Motor neuron (in vitro differentiated cells): ENCODE measurements at regions not wholly inside any gene's neighbourhood (a gene's known extent, or its start where the extent isn't known, plus 50 kb on each side); places are given as distances from the start of the nearest gene placed in this dataset.
"Not testable (repeated sequence)": the region's sequence is repeated elsewhere in the genome, so short reads cannot be mapped to it uniquely, and the experiment has no call there.

Experiments used
- ATAC-seq, 8 experiments: fragments of 200-7000 bp; cut with Tn5 transposase; replicated peaks in 6 of 8; 2 replicates each; pipeline ENCODE4 v1.8.0; 2021; ENCODE audit warnings: mild to moderate bottlenecking in 8 of 8, moderate library complexity in 8 of 8
- H3K27ac ChIP-seq, 2 donors: fragments of 250-450 bp; sonication (Bioruptor Pico); 2 replicates each; pipeline ENCODE4 v1.9.0; 2021; ENCODE audit warnings: antibody characterized with exemption in 2 of 2, mild to moderate bottlenecking in 2 of 2, moderate library complexity in 1 of 2
- H3K4me1 ChIP-seq, 2 donors: fragments of 250-450 bp; sonication (Bioruptor Pico); replicated peaks in 1 of 2; 2 replicates each; pipeline ENCODE4 v1.6.1; 2021; ENCODE audit warnings: antibody characterized with exemption in 2 of 2, mild to moderate bottlenecking in 2 of 2, moderate library complexity in 1 of 2
- H3K4me3 ChIP-seq, 5 donors: fragments of 250-450 bp; sonication (Bioruptor Pico); 2 replicates each; pipeline ENCODE4 v1.9.0; 2021; ENCODE audit warnings: antibody characterized with exemption in 5 of 5, mild to moderate bottlenecking in 5 of 5, moderate library complexity in 4 of 5
- WGBS, 10 experiments: fragments of 450-650 bp; shearing (Covaris generic); methylation state at CpG; one replicate each; pipeline ENCODE4 v1.0.0; 2022; 5-methylcytosine and 5-hydroxymethylcytosine counted together
- in situ Hi-C, 9 experiments: fragments of 400-800 bp; cut with MboI; loops; one replicate each; pipeline ENCODE4 v1.15.0; 2021; ENCODE audit warnings: low sequenced_read_pairs in 9 of 9, low pct_unique_long_range_greater_than_20kb in 2 of 9; ENCODE audit not compliant: unreplicated experiment in 9 of 9

- in situ Hi-C loops: no loop called here
- WGBS, 10 experiments: 0 to 100% (median 89%) methylated on average over 2 to 3 of the region's 3 CpGs
- no peak for ATAC-seq
These were observed 1104.2 kb downstream of the GATA3 start for GRCh38 chr10:9158675-9159074.

DNA sequence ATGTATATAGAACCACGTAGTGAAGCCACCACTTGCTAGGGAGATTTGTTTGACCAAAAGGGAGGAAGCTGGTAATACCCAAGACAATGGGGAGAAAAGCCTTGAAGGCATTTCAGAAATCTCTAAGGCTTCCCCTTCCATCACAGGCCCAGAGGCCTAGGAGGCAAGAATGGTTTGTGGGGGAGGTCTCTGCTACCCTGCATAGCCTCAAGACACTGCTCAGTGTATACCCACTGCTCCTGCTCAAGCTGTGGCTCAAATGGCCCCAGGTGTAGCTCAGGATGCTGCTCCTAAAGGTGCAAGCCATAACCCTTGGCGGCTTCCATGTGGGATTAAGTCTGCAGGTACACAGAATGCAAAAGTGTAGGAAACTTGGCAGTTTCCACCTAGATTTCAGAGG, 1105.8 kb downstream of the GATA3 start:
- no peaks in the 10 kb centered on the region for H3K4me1 ChIP-seq
- WGBS, 10 experiments: 0 to 100% (median 59%) methylated on average over 1 to 2 of the region's 2 CpGs; no CpG with 5 or more reads in 3 of the 10 experiments
- ATAC-seq: no peak
- in situ Hi-C loops: no loop called here
- no peak overlapping the region for H3K27ac ChIP-seq
- no peak overlapping the region for H3K4me3 ChIP-seq

More at GRCh38 chr10:9158675-9159074, 1104.2 kb downstream of the GATA3 start:
- Histone ChIP-seq H3K4me3 (no peak overlapping the region), H3K4me1 (no peaks in the 10 kb centered on the region), H3K27ac (no peak overlapping the region)

DNA sequence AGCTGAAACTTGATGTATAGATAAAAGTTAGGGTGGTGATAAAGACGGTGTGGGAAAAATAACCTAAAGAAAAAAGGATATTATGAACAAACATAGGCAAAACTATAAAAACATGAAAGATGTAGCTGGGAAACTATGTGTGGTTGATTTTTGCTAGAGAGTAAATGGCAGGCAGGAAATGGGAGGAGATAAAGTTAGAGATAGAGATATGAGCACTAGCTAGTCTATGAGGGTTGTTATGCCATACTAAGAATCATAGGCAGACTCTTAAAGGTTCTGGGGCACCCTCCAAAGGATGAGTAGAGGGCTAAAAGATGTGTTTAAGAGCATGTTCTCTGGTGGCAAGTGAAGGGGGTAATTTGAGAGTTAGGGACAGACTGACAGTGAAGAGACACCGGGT, 1109.2 kb downstream of the GATA3 start:
- no peak overlapping the region for H3K4me3 ChIP-seq
- 8 to 90% (median 61%) methylated on average over 1 to 2 of the region's 2 CpGs; no CpG with 5 or more reads in 2 of the 10 experiments for WGBS, 10 experiments
- H3K4me1 ChIP-seq: no peaks in the 10 kb centered on the region
- in situ Hi-C loops: no loop called here
- no peak overlapping the region for H3K27ac ChIP-seq
- ATAC-seq: no peak

- in situ Hi-C loops: no loop called here
- WGBS, 10 experiments: 0 to 86% (median 44%) methylated on average over 1 to 4 of the region's 4 CpGs
- no peak overlapping the region for H3K4me3 ChIP-seq
- ATAC-seq: no peak
- H3K4me1 ChIP-seq: no peaks in the 10 kb centered on the region
- no peak overlapping the region for H3K27ac ChIP-seq
These were observed 1112.3 kb downstream of the GATA3 start for GRCh38 chr10:9166770-9167169.

DNA sequence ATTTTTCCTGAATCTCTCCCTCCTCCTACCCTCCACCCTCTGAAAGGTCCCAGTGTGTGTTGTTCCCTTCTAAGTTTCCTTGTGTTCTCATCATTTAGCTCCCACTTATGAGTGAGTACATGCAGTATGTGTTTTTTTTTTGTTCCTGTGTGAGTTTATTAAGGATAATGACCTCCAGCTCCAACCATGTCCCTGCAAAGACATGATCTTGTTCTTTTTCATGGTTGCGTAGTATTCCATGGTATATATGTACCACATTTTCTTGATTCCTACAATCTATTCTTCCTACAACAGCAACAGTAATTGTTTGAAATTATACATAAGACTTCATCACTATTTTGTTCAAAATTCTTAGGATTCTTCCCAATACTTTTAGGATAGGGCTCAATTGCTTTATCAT, 1117.8 kb downstream of the GATA3 start:
- Histone ChIP-seq H3K27ac (no peak overlapping the region), H3K4me1 (no peaks in the 10 kb centered on the region), H3K4me3 (no peak overlapping the region)
- ATAC-seq: no peak
- 50 to 100% (median 94%) methylated on average over 1 of the region's 1 CpG; no CpG with 5 or more reads in 2 of the 10 experiments for WGBS, 10 experiments
- in situ Hi-C loops: no loop called here

DNA sequence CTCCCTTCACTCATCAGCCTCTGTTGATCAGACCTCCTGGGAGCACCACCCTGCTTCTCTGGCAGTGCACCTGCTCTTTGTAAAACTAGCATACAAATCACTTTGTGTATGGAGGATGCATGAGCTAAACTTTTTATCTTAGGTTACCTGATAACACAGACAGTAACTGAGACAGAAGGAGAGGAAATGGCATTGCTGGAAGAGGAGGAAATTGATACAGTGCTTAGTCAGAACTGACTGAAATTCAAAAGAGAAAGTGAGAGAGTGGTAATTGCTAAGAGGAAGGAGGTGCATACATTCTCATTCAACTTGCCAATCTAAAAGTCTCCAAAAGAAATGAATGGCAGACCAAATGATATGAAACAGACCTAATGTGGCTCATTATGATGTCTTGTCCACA, 1120.7 kb downstream of the GATA3 start:
- in situ Hi-C loops: no loop called here
- ATAC-seq: no peak

GRCh38 chr10:9183197-9183880, 1128.9 kb downstream of the GATA3 start:
- H3K27ac ChIP-seq, H3K4me1 ChIP-seq, ATAC-seq, H3K4me3 ChIP-seq, in situ Hi-C loops: not testable (repeated sequence)
- 40 to 100% (median 100%) methylated on average over 1 to 3 of the region's 48 CpGs; no CpG with 5 or more reads in 6 of the 10 experiments for WGBS, 10 experiments

More for the DNA sequence above, 1120.7 kb downstream of the GATA3 start:
- no peak overlapping the region for H3K4me3 ChIP-seq
- no peak overlapping the region for H3K27ac ChIP-seq
- no peaks in the 10 kb centered on the region for H3K4me1 ChIP-seq

DNA sequence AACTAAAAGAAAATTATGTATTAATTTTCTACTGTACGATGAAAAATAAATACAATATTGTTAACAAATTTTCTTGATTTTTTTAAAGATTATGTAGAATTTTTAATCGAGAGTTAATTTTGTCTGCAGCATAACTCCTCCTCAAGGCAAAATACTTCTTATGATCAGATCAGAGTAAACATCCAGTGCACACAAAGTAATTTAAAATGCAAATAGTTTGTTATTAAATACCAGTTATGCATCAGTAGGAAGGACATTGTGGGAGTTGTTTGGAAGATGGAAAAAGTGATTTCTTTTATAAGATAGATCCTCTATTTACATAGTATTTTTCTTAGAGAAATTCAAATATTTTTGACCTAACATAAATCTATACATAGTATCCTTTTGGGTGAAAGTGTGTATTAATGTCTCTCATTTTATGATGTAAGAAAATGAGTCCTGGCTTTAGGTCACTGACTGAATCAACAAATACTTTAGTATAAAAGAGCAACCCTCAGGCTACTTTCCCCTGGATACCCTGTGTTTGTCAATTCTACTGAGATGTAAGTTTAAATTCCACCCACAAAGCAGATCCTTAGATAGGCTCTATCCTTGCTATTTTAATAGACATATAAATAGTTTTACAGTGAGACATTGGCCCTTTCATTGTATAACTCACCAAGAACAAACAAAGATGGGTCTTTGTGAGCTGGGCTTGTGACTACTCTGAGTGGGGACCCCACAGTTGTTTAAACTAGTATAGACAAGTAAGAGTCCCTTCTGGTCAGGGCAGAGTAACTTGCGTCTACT, 1133.7 kb downstream of the GATA3 start:
- peak in 1 of 8 experiments; percentile 67 for ATAC-seq
- in situ Hi-C loops: no loop called here
- Histone ChIP-seq H3K4me1 (no peaks in the 10 kb centered on the region), H3K4me3 (no peak overlapping the region), H3K27ac (no peak overlapping the region)
- WGBS, 10 experiments: 19 to 100% (median 85%) methylated on average over 1 to 3 of the region's 3 CpGs

DNA sequence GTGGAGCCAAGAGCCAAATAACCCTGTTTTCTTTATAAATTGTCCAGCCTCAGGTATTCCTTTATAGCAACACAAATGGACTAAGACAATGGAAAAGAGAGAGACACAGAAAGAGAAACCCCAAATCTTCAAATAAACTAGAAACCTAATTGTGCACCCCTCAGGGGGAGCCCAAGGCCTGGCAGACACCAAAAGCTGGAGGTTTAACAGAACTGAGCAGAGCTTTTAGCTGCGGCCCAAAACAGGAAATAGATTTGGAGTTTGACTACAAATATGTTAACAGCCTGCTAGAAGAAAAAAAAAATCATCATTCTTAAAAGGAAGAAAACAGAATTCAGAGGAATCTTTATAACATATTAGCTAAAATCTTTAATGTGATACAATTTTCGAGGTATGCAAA, 1135.0 kb downstream of the GATA3 start:
- no peak for ATAC-seq
- 0 to 100% (median 89%) methylated on average over 1 to 2 of the region's 2 CpGs; no CpG with 5 or more reads in 1 of the 10 experiments for WGBS, 10 experiments

GRCh38 chr10:9193120-9193519, 1138.6 kb downstream of the GATA3 start:
- H3K4me1 ChIP-seq: no peaks in the 10 kb centered on the region
- in situ Hi-C loops: no loop called here
- no peak for ATAC-seq
- H3K27ac ChIP-seq: no peak overlapping the region
- WGBS, 10 experiments: 0 to 100% (median 79%) methylated on average over 2 to 6 of the region's 6 CpGs
- no peak overlapping the region for H3K4me3 ChIP-seq

More for the DNA sequence above, 1135.0 kb downstream of the GATA3 start:
- no peak overlapping the region for H3K4me3 ChIP-seq
- in situ Hi-C loops: no loop called here
- no peaks in the 10 kb centered on the region for H3K4me1 ChIP-seq
- no peak overlapping the region for H3K27ac ChIP-seq

DNA sequence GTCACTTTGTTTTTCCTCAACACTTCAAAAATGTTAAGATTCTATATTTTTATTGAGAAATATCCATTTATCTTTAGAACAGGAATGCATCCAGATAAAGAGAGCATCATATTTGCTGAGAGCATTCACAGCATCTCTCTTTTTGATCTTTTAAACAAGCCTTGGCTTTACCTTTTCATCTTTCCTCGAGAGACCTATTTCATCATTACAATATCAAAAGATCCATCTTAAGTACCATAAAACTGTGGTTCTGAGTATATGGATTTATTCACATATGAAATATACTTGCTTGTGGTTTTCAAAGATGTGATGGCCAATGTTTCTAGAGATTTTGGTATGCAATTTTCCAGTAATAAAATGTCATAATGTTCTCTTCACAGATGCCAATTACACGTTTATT, 1140.9 kb downstream of the GATA3 start:
- no peak for ATAC-seq
- Histone ChIP-seq H3K27ac (no peak overlapping the region), H3K4me1 (no peaks in the 10 kb centered on the region), H3K4me3 (no peak overlapping the region)
- 7 to 100% (median 57%) methylated on average over 1 to 2 of the region's 2 CpGs; no CpG with 5 or more reads in 1 of the 10 experiments for WGBS, 10 experiments
- in situ Hi-C loops: no loop called here

GRCh38 chr10:9198611-9199010, 1144.1 kb downstream of the GATA3 start:
- WGBS, 10 experiments: 7 to 88% (median 44%) methylated on average over 1 to 4 of the region's 4 CpGs; no CpG with 5 or more reads in 1 of the 10 experiments
- in situ Hi-C loops: no loop called here
- no peak for ATAC-seq
- Histone ChIP-seq H3K27ac (no peak overlapping the region), H3K4me3 (no peak overlapping the region), H3K4me1 (no peaks in the 10 kb centered on the region)

DNA sequence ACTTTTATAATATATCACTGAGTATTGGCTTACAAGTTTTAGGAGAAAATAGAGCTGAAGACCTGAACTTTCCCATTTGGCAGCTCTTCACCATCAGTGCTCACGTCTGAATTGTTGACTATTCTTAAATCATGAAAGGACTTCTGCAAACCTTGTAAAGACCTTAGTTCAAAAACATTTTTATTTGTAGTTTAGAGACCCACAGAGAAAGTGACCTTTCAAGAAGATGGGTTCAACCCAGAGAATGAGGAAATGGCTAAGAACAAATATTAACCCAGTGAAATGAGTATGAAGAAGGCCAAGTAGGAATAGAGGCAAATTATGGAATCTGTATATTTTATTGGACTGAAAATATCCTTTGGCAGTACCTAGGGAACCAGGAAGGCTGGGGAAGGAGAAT, 1151.1 kb downstream of the GATA3 start:
- whole genome bisulfite sequencing, 10 experiments: 0 to 100% (median 90%) methylated on average over 1 of the region's 1 CpG; no CpG with 5 or more reads in 4 of the 10 experiments
- no peak for ATAC-seq
- H3K27ac ChIP-seq: no peak overlapping the region
- H3K4me1 ChIP-seq: no peaks in the 10 kb centered on the region
- H3K4me3 ChIP-seq: no peak overlapping the region
- in situ Hi-C loops: loop anchor here in 6 of 9 experiments (10.0 to 25.0 kb wide), 3 partner anchors 1143 to 1343 kb away; partner anchors contain the start of gene GATA3 (in 1 of the 6)
